Ishikawa (cell line): ENCODE measurements at regions not wholly inside any gene's neighbourhood (a gene's known extent, or its start where the extent isn't known, plus 50 kb on each side); places are given as distances from the start of the nearest gene placed in this dataset.

Source experiments
- CEBPB ChIP-seq: IDR thresholded peaks from 2 replicates; pipeline ENCODE4 v1.6.1; 2012
- CREB1 ChIP-seq: IDR thresholded peaks from 2 replicates; pipeline ENCODE4 v1.6.1; 2012; ENCODE audit warnings: low read depth
- EGR1 ChIP-seq: IDR thresholded peaks from 2 replicates; pipeline ENCODE4 v1.6.1; 2012
- EP300 ChIP-seq: IDR thresholded peaks from 2 replicates; pipeline ENCODE4 v1.6.1; 2012; ENCODE audit warnings: borderline replicate concordance
- FOXM1 ChIP-seq: IDR thresholded peaks from 2 replicates; pipeline ENCODE4 v1.6.1; 2012; ENCODE audit warnings: low read depth, borderline replicate concordance
- MAX ChIP-seq: IDR thresholded peaks from 2 replicates; pipeline ENCODE4 v1.6.1; 2012
- NFIC ChIP-seq: IDR thresholded peaks from 2 replicates; pipeline ENCODE4 v1.6.1; 2012
- RAD21 ChIP-seq: IDR thresholded peaks from 2 replicates; pipeline ENCODE4 v1.6.1; 2012; ENCODE audit warnings: low read depth
- REST ChIP-seq: IDR thresholded peaks from 2 replicates; pipeline ENCODE4 v1.6.1; 2012; ENCODE audit warnings: low read depth, mild to moderate bottlenecking
- TAF1 ChIP-seq: IDR thresholded peaks from 2 replicates; pipeline ENCODE4 v1.6.1; 2012; ENCODE audit warnings: low read depth, mild to moderate bottlenecking
- TCF12 ChIP-seq: IDR thresholded peaks from 2 replicates; pipeline ENCODE4 v1.6.1; 2012; ENCODE audit warnings: low read depth
- TEAD4 ChIP-seq: IDR thresholded peaks from 2 replicates; pipeline ENCODE4 v1.6.1; 2012
- USF1 ChIP-seq: IDR thresholded peaks from 2 replicates; pipeline ENCODE4 v1.6.1; 2012
- YY1 ChIP-seq: IDR thresholded peaks from 2 replicates; pipeline ENCODE4 v1.6.1; 2012; ENCODE audit warnings: low read depth
- ZBTB7A ChIP-seq: IDR thresholded peaks from 2 replicates; pipeline ENCODE4 v1.6.1; 2012; ENCODE audit warnings: low read depth

- TF ChIP-seq ZBTB7A = no peak
- no peak for TF ChIP-seq YY1
- no peak for TF ChIP-seq CEBPB
- no peak for TF ChIP-seq EP300
- TF ChIP-seq NFIC = no peak
- no peak for TF ChIP-seq REST
- TF ChIP-seq RAD21 = no peak
- no peak for TF ChIP-seq TCF12
- TF ChIP-seq FOXM1 = no peak
- TF ChIP-seq TAF1 = no peak
- TF ChIP-seq CREB1 = no peak
- TF ChIP-seq USF1 = no peak
- no peak for TF ChIP-seq MAX
- TF ChIP-seq TEAD4 = no peak
- TF ChIP-seq EGR1 = no peak
Observed at GRCh38 chr6:40727271-40727670, 140.1 kb upstream of the LRFN2 start.

GRCh38 chr6:40726853-40727252 is 139.7 kb upstream of the LRFN2 start:
- no peak for TF ChIP-seq TCF12
- no peak for TF ChIP-seq USF1
- no peak for TF ChIP-seq TEAD4
- no peak for TF ChIP-seq REST
- TF ChIP-seq MAX = no peak
- no peak for TF ChIP-seq YY1
- TF ChIP-seq EP300 = no peak
- TF ChIP-seq NFIC = no peak
- no peak for TF ChIP-seq EGR1
- TF ChIP-seq RAD21 = no peak
- TF ChIP-seq TAF1 = no peak

- no peak for TF ChIP-seq EP300
- no peak for TF ChIP-seq TEAD4
- TF ChIP-seq USF1 = no peak
- no peak for TF ChIP-seq CREB1
- no peak for TF ChIP-seq YY1
- TF ChIP-seq ZBTB7A = no peak
- TF ChIP-seq CEBPB = no peak
- TF ChIP-seq MAX = no peak
- no peak for TF ChIP-seq NFIC
- TF ChIP-seq TCF12 = no peak
- TF ChIP-seq EGR1 = no peak
Observed at GRCh38 chr6:40725390-40725789, 138.2 kb upstream of the LRFN2 start.

GRCh38 chr6:40724886-40725285 is 137.7 kb upstream of the LRFN2 start:
- TF ChIP-seq NFIC (no peak), CREB1 (no peak), CEBPB (no peak), USF1 (no peak), TEAD4 (no peak), YY1 (no peak), EGR1 (no peak), ZBTB7A (no peak)

- no peak for TF ChIP-seq EP300
- no peak for TF ChIP-seq EGR1
- TF ChIP-seq TEAD4 = no peak
- no peak for TF ChIP-seq CREB1
- TF ChIP-seq TCF12 = no peak
- TF ChIP-seq YY1 = no peak
- no peak for TF ChIP-seq USF1
- TF ChIP-seq ZBTB7A = no peak
- TF ChIP-seq REST = no peak
- TF ChIP-seq RAD21 = no peak
- TF ChIP-seq FOXM1 = no peak
- TF ChIP-seq NFIC = no peak
- TF ChIP-seq CEBPB = no peak
- no peak for TF ChIP-seq MAX
- no peak for TF ChIP-seq TAF1
Observed at GRCh38 chr6:40723967-40724366, 136.8 kb upstream of the LRFN2 start.
